ENCODE measurements at regions not wholly inside any gene's neighbourhood (a gene's known extent, or its start where the extent isn't known, plus 50 kb on each side); places are given as distances from the start of the nearest gene placed in this dataset.

- TF ChIP-seq CTCF (IDR thresholded peaks at IDR 0.05) (no peak), POLR2A (IDR thresholded peaks at IDR 0.05) (no peak)
These were observed 386.6 kb downstream of the SEC14L1 start for GRCh38 chr17:77527409-77527808.

All from transverse colon (tissue), 3 donors.